Superior temporal gyrus (tissue), 1 donor: ENCODE measurements at regions not wholly inside any gene's neighbourhood (a gene's known extent, or its start where the extent isn't known, plus 50 kb on each side); places are given as distances from the start of the nearest gene placed in this dataset.
"Not testable (repeated sequence)": the region's sequence is repeated elsewhere in the genome, so short reads cannot be mapped to it uniquely, and the experiment has no call there.

Experiments
- DNase-seq: peaks from one replicate; pipeline ENCODE4 v3.0.0-alpha.2; 2016; ENCODE audit errors: extremely low spot score

DNA sequence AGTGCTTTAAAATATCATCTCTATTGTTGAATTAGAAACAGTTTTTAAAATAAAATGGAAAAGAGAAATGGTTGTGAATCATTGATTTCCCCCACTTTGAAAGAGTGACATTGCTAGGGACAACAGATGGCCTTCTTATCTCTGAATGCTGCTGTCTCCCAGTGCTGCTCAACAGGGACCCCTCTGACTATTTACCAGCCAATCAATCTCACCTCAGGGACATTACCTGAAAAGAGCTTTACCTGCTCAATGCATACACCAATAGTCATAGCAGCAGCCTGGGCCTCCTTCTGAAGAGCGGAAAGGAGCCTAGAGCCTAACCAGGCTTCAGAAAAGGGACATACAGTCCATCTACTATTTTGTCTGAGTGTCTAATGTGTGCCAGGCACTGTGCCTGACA, 162.8 kb downstream of the CGGBP1 start:
- DNase-seq, result no peak

DNA sequence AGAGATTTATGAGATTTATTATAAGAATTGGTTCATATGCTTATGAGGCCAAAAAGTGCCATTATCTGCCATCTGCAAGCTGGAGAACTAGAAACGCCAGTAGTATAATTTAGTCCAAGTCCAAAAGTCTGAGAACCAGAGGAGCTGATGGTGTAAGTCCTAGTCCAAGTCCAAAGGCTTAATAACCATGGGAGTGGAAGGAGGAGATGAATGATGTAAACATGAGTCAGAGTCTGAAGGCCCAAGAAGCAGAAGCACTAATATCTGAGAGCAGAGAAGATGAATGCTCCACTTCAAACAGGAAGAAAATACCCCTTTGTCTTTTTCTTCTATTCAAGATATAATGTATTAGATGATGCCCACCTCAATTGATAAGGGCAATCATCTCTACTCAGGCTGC, 185.7 kb downstream of the CGGBP1 start:
- no peak for DNase-seq

DNA sequence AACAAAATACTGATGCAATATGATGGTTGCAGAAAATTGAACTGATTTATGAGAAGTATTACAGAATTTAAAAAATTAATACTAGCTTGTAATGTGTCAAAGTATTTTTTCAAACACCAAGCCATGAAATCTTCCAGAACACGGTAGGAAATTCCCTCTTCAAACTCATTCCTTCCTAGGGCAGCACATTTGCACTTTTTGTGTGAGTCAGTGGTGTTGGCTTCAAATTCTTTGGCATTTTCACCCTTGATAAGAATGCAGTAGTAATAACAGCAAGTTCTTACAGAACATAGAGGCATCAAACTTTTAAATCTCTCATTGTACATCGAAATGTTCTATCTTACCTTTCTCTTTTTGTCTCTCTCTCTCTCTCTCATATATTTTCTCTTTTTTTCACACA, 191.8 kb downstream of the CGGBP1 start:
- DNase-seq, result no peak

DNA sequence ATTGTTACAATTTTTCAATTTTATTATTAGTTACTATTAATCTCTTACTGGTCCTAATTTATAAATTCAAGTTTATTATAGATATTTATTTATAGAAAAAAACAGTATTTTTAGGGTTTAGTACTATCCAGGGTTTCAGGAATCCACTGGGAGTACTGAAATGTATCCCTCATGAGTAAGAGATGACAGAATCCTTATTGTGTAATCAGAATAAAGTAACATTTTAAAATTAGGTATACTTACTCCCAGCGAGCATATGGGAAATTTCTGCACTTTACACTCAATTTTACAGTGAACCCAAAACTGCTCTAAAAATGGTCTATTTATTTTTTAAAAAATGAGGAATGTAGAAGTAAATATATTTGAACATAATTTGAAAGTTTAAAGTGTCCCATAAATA, 202.7 kb downstream of the CGGBP1 start:
- DNase-seq, result no peak

GRCh38 chr3:87855616-87856015, 203.2 kb downstream of the CGGBP1 start:
- DNase-seq, result no peak

DNA sequence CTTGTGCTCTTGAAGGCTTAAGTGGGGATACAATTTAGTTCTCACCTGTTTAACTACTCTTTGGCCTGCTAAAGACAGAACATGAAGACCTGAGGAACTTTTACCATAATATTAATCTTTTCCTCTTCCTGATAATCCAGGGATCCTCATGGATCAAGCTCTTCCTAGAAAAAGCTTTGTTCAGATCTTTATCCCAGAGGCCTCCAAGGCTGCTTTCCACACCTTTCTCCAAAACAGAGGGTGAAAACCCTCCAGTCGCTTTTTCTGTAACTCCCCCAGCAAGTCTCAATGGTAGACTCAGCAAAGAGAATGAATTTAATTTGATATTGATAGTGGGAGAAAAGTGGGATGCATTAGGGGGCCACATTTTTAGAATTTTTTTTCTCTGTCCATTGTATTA, 203.6 kb downstream of the CGGBP1 start:
- no peak for DNase-seq

DNA sequence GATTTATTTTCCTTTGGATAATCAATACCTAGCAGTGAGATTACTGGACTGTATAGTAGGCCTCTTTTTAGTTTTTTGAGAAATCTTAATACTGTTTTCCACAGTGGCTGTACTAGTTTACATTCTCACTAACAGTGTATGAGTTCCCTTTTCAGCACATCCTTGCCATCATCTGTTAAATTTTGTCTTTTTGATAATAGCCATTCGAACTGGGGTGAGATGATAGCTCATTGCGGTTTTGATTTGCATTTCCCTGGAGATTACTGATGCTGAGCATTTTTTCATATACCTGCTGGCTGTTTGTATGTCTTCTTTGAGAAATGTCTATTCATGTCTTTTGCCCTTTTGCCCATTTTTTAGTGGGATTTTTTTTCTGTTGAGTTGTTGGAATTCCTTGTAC, 210.8 kb downstream of the CGGBP1 start:
- no peak for DNase-seq

DNA sequence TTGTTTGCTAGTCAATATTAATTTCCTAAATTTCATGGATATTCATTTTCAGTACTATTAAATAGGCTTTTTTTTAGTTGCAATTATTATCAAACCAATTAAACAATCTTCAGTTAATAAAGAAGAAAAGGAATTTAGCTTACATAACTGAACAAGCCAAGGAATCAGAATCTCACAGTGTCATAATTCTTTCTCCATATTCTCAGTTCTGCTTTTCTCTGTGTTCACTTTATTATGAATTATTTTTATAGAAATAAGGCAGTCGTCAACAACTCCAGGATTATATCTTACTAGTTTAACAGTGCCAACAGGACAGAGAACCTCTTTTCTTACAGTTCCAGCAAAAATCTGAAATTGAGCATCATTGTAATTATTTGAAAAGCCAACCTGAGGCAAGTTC, 221.7 kb downstream of the CGGBP1 start:
- no peak for DNase-seq

- no peak for DNase-seq
Measured at GRCh38 chr3:87836026-87836425, 222.8 kb downstream of the CGGBP1 start.

DNA sequence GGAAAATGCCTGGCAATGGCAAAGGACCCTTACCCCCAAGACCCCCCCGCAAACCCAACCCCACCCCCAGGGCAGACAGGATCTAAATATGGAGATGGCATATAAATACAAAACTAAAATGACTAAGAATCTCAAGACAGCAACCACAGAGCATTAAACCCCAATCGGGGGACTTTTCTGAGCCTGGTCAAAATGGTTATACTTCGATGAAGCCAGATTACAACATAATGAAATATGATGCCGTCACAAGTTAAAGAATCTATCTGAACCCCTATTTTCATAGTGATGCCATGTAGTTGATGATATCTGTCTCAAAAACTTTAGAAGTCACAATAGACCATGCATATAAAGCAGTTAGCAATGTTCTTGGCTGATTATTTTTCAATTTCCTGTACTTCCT, 223.6 kb downstream of the CGGBP1 start:
- no peak for DNase-seq

DNA sequence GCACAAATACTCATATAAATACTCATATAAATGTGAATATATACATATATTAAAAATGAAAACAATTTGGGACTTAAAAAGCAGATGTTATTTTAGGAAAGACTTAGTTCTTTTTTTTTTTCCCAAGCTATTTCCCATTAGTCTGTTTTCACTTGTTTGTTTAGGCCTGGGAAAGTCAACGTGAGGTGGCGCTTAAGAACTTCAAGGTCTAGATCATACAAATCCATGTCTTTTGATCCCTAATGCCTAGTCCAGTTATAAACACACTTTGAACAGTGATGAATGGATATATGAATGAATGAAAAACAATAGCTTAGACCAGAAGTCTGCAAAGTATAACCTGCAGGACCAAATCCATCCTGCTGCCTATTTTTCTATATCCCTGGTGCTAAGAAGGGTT, 224.5 kb downstream of the CGGBP1 start:
- DNase-seq, result no peak

DNA sequence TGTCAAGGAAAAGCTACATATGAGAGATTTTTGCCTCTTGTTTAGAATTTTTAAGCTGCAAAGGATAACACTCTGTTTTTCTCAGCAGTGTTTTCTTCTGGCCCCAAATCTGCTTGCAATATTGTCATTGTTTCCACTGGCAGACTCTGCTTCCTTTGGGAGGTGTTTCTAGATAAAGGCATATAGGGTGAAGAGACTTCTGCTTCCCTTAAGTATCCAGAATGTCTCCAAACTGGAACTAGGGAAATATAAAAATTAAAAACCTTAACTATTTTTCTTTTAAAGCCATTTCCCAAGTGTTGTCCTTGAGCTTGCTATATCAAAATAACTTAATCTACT, 225.8 kb downstream of the CGGBP1 start:
- DNase-seq, result no peak

GRCh38 chr3:87828046-87828445, 230.8 kb downstream of the CGGBP1 start:
- no peak for DNase-seq

- no peak for DNase-seq
Measured at GRCh38 chr3:87822563-87822962, 236.2 kb downstream of the CGGBP1 start.

GRCh38 chr3:87813503-87813902, 245.3 kb downstream of the CGGBP1 start:
- not testable (repeated sequence) for DNase-seq

GRCh38 chr3:87811953-87812352, 246.9 kb downstream of the CGGBP1 start:
- DNase-seq, result no peak

GRCh38 chr3:87810452-87811016, 248.3 kb downstream of the CGGBP1 start:
- DNase-seq, result no peak

GRCh38 chr3:87805670-87806069, 253.1 kb downstream of the CGGBP1 start:
- DNase-seq, result no peak

DNA sequence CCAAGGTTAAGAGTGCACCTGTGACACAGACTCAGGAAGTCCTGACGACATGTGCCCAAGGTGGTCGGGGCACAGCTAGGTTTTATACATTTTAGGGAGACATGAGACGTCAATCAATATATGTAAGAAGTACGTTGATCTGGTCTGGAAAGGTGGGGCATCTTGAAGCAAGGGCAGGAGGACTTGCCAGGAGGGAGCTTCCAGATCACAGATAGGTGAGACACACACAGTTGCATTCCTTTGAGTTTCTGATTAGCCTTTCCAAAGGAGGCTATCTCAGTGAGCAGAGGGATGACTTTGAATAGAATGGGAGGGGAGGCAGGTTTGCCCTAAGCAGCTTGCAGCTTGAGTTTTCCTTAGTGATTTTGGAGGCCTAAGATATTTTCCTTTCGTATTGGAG, 257.4 kb downstream of the CGGBP1 start:
- no peak for DNase-seq

- no peak for DNase-seq
Measured at GRCh38 chr3:87800516-87800915, 258.3 kb downstream of the CGGBP1 start.

DNA sequence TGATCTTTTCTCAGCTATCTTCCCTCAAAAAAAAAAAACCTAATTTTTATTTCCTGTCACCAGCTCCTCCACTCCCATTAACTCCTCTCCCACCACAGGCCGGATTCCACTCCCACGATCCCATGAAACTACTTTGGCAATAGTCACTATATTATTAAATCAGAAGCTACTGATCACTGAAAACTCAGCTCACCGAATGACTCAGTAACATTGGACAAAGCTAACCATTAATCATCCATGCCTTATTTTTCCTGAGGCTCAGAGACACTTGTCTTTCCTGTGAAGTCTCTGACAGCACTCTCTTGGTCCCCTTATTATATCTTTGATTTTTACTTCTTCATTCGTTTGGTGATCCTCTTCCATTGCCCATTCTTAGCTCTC, 260.2 kb downstream of the CGGBP1 start:
- no peak for DNase-seq

DNA sequence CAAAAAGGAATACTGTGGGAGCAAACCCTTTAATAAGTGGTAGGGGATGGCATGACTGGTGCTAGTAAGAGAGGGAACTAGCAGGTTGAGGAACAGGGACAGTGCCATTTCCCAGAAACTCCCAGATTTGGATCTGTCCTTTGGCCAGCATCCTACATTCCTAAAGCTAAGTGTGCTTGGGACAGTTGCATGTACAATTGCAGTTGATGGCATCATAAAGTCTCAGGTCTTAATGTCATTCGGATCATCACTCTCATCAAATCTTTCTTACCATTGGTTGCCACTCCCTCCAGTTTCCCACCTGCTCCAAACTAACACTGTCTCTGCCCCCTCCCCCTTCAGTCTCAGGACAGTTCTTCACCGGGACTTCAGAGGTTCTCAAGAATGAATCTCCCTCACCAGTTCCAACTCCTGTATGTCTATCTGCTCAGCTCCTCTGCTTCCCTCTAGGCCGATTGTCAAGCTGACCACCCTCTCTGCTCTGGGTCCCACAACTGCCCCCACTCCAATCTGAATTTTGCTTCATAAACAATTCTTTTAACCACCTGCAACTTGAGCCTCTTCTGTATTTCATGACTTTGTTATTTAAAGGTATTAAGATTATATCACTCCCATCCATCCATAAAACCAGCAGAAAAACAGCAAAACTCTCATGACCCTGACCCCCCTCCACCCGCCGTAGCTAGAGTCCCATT, 260.8 kb downstream of the CGGBP1 start:
- DNase-seq, result no peak

- DNase-seq, result no peak
Measured at GRCh38 chr3:87796843-87797185, 262.0 kb downstream of the CGGBP1 start.

- DNase-seq, result peak; percentile 29
Measured at GRCh38 chr3:87796137-87796842, 262.5 kb downstream of the CGGBP1 start.
